Thoracic aorta (tissue), 2 donors: ENCODE measurements at regions not wholly inside any gene's neighbourhood (a gene's known extent, or its start where the extent isn't known, plus 50 kb on each side); places are given as distances from the start of the nearest gene placed in this dataset.

ENCODE experiments used
- ATAC-seq: fragments of 150-250 bp; one replicate; pipeline ENCODE4 v1.8.0; 2017; ENCODE audit warnings: low read depth; ENCODE audit not compliant: insufficient number of reproducible peaks, low FRiP score
- DNase-seq: peaks from one replicate; pipeline ENCODE4 v3.0.0-alpha.2; 2020; ENCODE audit warnings: low spot score
- H3K27ac ChIP-seq, 2 donors: fragments of 200-600 bp; sonication (generic); 1 replicate in 1 of 2; 2 replicates in 1 of 2; pipeline ENCODE4 v1.5.1; 2016; ENCODE audit warnings: mild to moderate bottlenecking in 2 of 2, moderate library complexity in 2 of 2
- H3K27me3 ChIP-seq: fragments of 200-600 bp; sonication (generic); replicated peaks from 2 replicates; pipeline ENCODE4 v1.6.0; 2016; ENCODE audit warnings: mild to moderate bottlenecking; ENCODE audit not compliant: insufficient read depth
- H3K36me3 ChIP-seq: fragments of 200-600 bp; sonication (generic); one replicate; pipeline ENCODE4 v1.5.1; 2016
- H3K4me1 ChIP-seq, 2 donors: fragments of 200-600 bp; sonication (generic); 1 replicate in 1 of 2; 2 replicates in 1 of 2; pipeline versions ENCODE4 v1.5.1 to v1.6.0; 2016; ENCODE audit warnings: low read depth in 2 of 2, mild to moderate bottlenecking in 1 of 2; ENCODE audit not compliant: control insufficient read depth in 1 of 2
- H3K4me3 ChIP-seq: fragments of 200-600 bp; sonication (generic); 2 replicates; pipeline ENCODE4 v1.5.1; 2016; ENCODE audit warnings: mild to moderate bottlenecking
- H3K9me3 ChIP-seq: fragments of 200-600 bp; sonication (generic); 2 replicates; pipeline ENCODE4 v1.5.1; 2016
- CTCF ChIP-seq: fragments of 200-600 bp; sonication (generic); IDR thresholded peaks from one replicate; pipeline ENCODE4 v1.5.1; 2019; ENCODE audit warnings: antibody characterized with exemption

- Histone ChIP-seq H3K4me1 (no peaks in the 10 kb centered on the region), H3K27ac (no peak overlapping the region), H3K27me3 (no peaks in the 10 kb centered on the region), H3K9me3 (no peaks in the 10 kb centered on the region), H3K36me3 (no peaks in the 10 kb centered on the region), H3K4me3 (no peak overlapping the region)
- ATAC-seq: no peak
- TF ChIP-seq CTCF: no peak
- no peak for DNase-seq
These were observed 100.3 kb upstream of the SPIN1 start for GRCh38 chr9:88287972-88288371.

- Histone ChIP-seq H3K27me3 (no peaks in the 10 kb centered on the region), H3K4me1 (no peaks in the 10 kb centered on the region), H3K27ac (no peak overlapping the region), H3K36me3 (no peaks in the 10 kb centered on the region), H3K4me3 (no peak overlapping the region), H3K9me3 (no peaks in the 10 kb centered on the region)
- no peak for TF ChIP-seq CTCF
- no peak for ATAC-seq
- no peak for DNase-seq
These were observed 107.3 kb upstream of the SPIN1 start for GRCh38 chr9:88280816-88281382.

- DNase-seq: no peak
- no peak overlapping the region for H3K27ac ChIP-seq
- no peaks in the 10 kb centered on the region for H3K4me1 ChIP-seq
- no peaks in the 10 kb centered on the region for H3K9me3 ChIP-seq
- no peak for TF ChIP-seq CTCF
- no peaks in the 10 kb centered on the region for H3K27me3 ChIP-seq
- no peak overlapping the region for H3K4me3 ChIP-seq
- ATAC-seq: no peak
- H3K36me3 ChIP-seq: no peaks in the 10 kb centered on the region
These were observed 110.2 kb upstream of the SPIN1 start for GRCh38 chr9:88278036-88278435.

- H3K4me3 ChIP-seq: no peak overlapping the region
- no peak overlapping the region for H3K27ac ChIP-seq
- H3K9me3 ChIP-seq: no peaks in the 10 kb centered on the region
- peaks cover 0 to 5% of the 10 kb centered on the region in 2 donors for H3K4me1 ChIP-seq
- H3K27me3 ChIP-seq: no peaks in the 10 kb centered on the region
- DNase-seq (no peak), ATAC-seq (no peak)
- no peak for TF ChIP-seq CTCF
- no peaks in the 10 kb centered on the region for H3K36me3 ChIP-seq
These were observed 114.2 kb upstream of the SPIN1 start for GRCh38 chr9:88274078-88274477.

- DNase-seq: no peak
- Histone ChIP-seq H3K27me3 (no peaks in the 10 kb centered on the region), H3K9me3 (no peaks in the 10 kb centered on the region), H3K27ac (no peak overlapping the region), H3K4me3 (no peak overlapping the region), H3K4me1 (peaks cover 0 to 5% of the 10 kb centered on the region in 2 donors), H3K36me3 (no peaks in the 10 kb centered on the region)
- ATAC-seq: no peak
- no peak for TF ChIP-seq CTCF
These were observed 115.3 kb upstream of the SPIN1 start for GRCh38 chr9:88272986-88273385.
